HG03135 (cell line): ENCODE measurements at regions not wholly inside any gene's neighbourhood (a gene's known extent, or its start where the extent isn't known, plus 50 kb on each side); places are given as distances from the start of the nearest gene placed in this dataset.

ENCODE experiments used
- ATAC-seq: cut with Tn5 transposase; IDR thresholded peaks from one replicate; pipeline ENCODE4 v1.9.1; 2021; ENCODE audit warnings: mild to moderate bottlenecking, moderate library complexity; ENCODE audit not compliant: unreplicated experiment

DNA sequence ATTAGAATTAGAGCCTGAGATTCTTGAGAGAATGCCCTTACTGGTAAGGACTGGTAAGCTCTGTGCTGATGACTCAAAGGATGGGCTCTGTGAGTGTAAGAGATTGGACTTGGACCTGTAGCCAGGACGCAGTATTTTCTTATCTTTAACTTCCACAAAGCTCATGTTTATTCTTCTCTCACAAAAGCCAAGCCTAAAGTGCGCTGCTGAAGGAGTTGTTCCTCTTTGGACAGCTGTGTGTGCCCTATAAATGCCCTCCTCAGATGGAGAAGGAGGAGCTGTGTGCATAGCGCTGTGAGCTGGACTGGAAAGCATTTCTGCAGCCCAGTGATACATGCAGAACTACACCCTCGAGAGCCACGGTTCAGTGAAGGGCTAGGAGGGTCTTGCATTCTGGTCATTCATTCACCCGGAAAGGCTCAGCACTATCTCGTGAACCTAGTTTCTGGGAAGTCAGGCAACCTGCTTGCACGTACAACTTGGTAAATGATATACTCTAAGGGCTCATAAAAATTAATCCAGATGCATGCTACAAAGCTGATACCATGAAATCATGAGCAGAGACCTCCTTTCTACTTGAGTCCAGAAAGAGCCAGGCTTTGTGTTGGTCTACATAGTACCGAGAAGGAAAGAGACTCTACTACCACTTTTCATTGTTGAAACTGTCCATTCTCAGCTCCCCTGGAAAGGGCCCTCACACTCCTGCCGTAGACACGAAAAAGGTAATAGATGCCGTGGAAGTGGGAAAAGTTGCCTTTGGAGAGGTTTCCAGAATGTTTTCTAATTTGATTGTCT is 103.0 kb upstream of the TBL1XR1 start:
- peak; percentile 82 for ATAC-seq

- peak; percentile 36 for ATAC-seq
Observed at GRCh38 chr3:177300842-177301241, 103.6 kb upstream of the TBL1XR1 start.

DNA sequence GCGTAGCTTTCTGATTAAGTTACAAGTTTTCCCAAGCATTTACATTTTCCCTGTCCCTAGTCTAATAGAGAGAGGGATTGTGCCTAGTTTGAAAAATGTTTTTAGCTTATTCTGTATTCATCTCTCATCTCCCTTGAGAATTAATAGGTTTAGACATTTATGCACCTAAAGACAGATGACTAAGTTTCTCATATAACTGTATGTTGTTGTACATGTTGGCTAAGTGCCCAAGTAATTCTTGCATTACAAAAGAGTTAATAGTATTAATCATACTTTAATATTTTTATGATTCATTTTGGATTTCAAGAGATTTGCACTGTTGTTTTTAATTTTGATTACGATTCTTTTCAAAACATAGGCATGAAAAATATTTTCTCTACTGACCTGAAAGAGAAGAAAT is 109.0 kb upstream of the TBL1XR1 start:
- no peak for ATAC-seq

- ATAC-seq = no peak
Observed at GRCh38 chr3:177307391-177307790, 110.1 kb upstream of the TBL1XR1 start.

- no peak for ATAC-seq
Observed at GRCh38 chr3:177307826-177308225, 110.5 kb upstream of the TBL1XR1 start.

DNA sequence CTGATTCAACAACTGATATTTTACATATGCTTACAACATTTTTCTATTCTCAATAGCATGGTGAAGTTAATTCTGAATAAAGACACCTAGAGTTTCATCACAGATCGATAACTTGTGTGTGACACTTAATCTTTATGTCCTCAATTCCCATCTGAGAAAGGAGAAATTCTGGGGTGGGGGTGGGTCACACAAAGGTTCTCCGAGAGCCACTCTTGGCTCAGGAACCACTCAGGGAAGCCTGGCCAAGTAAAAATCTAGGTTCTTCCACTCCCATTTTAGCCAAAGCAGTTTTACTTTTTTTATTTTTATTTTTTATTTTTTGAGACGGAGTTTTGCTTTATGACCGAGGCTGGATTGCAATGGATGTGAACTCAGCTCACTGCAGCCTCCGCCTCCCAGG is 111.0 kb upstream of the TBL1XR1 start:
- ATAC-seq = no peak

GRCh38 chr3:177308911-177309310 is 111.6 kb upstream of the TBL1XR1 start:
- ATAC-seq = no peak

DNA sequence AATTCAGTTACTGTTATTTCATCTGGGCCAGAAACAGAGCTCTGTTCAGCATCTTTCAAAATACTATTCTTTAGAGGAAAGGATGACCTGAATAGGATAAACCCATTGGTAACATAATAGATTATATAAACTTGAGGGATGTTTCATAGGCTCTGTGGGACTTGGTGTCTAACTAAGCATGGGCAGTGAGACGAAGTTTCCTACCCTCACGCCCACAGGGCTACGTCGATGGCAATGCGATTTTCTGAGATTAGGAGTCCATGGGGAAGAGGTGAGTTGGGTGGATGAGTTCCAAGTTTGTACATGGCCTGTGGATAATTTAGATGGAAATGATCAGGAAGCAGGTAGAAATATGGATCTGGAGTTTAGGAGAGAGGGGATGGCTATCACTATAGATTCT is 115.2 kb upstream of the TBL1XR1 start:
- ATAC-seq = no peak

DNA sequence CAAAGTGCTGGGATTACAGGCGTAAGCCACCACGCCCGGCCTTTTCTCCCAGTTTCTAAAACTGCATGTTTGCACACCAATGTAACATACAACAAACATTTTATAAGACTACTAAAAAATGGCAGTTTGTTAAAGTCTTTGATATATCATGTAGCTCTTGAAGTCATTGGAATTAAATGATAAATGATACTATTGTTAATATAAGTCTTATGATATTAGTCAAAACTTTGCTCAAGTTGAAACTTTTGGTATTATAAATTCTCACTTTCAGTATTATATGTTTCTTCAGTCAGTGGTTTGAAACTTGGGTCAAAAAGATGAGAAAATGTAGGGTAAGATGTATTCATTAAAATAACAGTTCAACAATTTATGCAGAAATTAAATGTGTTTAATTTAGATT is 117.6 kb upstream of the TBL1XR1 start:
- no peak for ATAC-seq

DNA sequence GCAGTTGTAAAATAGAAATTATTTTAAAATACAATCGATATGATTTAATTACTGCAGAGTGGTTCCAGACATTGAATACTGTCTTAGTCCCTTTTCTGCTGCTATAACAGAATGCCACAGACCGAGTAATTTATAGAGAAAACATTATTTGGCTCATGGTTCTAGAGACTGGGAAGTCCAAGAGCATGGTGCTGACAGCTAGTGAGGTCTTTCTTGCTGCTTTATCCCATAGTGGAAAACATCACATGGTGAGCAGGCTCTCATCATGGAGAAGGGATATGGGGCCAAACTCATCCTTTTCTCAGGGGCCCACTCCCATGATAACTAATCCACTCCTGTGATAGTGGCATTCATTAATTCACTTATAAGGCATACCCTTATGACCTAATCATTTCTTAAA is 120.0 kb upstream of the TBL1XR1 start:
- no peak for ATAC-seq

DNA sequence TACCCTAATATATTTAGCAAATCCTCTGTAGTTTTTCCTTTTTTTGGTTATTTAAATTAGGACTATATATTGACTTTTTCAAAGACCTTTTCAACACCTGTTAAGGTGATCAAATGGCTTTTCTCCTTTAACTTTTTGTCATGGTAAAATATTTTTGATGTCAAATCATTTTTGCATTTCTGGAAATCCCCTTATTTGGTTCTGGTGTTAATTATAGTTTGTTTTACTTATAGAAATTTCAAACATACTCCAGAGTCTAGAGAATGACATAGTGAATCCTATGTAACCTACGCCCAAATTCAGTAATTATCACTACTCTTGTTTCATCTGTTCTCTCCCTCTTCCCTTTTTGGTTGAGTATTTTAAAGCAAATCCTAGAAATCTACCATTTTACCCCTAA is 121.3 kb upstream of the TBL1XR1 start:
- no peak for ATAC-seq

DNA sequence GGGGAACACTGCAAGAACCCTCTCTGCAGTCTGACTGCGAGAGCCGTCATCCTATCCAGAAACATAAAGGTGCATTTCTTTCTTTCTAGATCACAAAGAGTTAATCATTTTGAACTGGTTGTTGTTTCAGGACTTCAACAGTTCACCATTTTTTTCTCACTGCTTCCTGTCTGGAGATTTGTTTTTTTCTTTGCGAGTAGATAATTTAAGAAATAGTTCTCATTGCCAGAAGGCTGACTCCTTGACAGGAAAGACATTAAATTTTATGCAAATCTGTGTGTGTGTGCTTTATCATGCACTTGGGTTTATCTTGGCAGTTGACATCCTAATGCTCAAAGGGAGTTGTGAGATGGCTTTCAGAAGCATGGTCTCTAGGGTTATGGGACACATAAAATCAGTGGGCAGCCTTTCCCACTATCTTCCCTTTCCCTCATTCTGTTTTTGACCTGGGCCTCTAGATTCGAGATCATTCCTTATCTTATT is 123.5 kb upstream of the TBL1XR1 start:
- peak; percentile 64 for ATAC-seq

DNA sequence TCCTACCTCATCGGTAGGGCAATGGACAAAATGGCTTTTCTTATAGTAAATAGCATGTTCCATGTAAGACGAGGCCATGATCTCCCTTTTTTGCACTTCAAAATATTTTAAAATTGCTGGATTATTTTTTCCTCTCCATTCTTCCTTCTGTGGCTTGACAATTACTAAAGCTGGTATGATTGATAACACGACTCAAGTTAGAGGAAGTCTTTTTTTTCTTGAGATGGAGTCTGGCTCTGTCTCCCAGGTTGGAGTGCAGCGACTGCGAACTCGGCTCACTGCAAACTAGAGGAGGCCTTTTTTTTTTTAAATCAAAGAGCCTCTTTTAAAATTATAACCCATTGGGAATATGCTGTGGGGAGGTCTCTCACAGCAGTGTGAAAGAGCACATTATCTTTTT is 124.5 kb upstream of the TBL1XR1 start:
- ATAC-seq = no peak

DNA sequence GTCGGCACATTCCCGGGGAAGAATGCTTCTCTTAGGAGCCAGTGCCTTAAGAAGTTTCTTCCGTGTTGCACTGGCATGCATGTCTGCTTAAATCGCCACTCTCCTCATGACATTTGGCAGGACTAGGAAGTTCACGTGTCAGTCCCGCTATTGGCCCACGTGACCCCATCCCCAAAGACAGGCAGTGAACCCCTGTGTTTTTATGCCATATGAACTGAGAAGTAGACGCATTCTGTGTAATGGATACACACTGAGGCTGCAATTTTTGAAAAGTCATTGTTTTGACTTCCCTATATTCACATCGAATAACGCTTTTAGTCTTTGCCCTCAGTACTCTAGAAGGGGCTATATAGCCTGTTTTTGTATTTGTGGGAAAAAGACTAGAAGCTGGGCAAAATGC is 125.6 kb upstream of the TBL1XR1 start:
- no peak for ATAC-seq

DNA sequence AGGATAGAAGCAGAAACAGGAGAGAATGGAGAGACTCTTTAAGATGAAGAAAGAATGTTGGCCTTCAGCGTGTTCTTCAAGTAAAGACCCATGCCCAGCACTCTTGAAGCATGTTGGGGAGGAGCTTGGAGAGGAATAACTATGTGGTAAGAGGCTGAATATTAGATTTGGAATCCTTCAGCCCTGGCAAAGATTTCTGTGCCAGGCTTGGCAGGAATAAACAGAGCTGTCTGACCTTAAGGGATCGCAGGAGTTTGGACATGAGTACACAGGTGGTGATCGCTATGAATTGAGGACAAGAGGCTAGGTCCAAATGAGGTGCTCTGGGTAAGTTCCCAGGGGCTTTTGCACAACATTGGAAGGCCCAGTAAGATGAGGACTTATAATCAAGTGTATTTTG is 132.6 kb upstream of the TBL1XR1 start:
- no peak for ATAC-seq

DNA sequence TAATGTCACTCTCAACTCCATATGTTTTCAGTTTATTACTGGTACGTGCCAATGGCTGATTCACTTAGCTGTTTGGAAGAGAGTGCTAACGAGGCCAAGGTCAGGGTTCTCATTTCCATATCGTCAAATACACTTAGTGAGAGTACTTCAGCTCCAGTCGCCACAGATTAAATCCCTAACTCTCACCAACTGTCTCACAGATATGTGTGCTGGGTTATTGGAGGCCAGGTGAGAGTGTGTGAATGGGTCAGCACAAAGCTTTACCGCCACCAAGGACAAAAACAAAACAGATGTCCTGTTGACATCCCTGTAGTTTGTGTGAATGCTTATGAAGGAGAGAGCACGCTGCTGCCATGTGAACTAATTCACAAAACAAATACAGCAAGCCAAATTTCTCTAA is 133.5 kb upstream of the TBL1XR1 start:
- no peak for ATAC-seq

DNA sequence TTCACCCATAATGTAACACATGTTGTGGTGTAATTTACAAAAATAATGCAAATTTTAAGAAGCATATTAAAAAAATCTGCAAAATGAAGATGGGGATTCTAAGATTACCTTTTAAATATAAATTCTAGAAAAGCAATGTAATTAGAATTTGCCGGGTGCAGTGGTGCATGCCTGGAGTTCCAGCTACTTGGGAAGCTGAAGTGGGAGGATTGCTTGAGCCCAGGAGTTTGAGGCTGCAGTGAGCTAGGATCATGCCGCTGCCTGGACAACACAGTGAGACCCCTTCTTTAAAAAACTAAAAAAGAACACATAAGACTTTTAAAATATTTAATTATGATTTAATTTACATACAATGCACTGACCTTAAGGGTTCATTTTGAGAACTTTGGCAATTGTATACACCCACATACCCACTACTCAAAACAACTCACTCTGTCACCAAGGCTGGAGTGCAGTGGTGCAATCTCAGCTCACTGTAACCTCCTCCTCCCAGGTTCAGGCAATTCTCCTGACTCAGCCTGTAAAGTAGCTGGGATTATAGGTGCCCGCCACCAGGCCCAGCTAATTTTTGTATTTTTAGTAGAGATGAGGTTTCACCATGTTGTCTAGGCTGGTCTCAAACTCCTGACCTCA is 134.0 kb upstream of the TBL1XR1 start:
- ATAC-seq = no peak

- no peak for ATAC-seq
Observed at GRCh38 chr3:177332955-177333354, 135.7 kb upstream of the TBL1XR1 start.

GRCh38 chr3:177333533-177334520 is 136.5 kb upstream of the TBL1XR1 start:
- no peak for ATAC-seq

DNA sequence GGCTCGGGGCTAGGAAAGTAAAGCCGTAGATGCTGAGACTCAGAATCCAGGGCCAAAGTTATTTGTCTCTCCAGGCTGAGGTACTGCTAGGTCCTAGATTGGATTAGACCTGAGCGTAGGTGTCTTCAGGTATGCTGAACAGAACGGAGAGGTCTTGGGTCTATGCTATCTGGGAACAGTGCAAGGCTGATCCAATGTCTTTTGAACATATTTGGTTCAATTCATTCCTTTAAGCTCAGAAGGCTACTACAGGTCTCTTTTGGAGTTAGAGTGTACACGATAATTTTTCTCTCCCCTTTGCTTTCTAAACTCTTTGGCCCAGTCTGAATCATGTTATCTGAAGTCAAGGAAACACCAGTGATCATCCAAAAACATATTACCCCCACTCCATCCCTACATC is 137.5 kb upstream of the TBL1XR1 start:
- no peak for ATAC-seq

DNA sequence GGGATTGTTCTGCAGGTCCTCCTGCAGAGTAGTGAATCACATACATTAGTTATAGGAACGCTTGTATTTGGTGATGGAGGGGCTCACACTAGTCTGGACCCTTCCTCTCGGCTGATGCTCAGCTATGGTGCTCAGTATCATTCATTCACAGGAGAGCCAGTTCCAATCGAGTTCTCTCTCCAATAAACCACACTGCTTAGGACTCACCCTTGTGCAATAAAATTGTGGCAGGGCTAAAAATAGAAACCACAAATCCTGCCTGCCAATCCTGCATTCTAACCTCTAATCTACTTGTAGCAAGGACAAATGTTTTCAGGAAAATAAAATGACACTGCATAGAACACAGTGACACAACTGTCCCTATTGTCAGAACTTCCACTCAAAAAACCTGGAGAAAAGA is 138.4 kb upstream of the TBL1XR1 start:
- ATAC-seq = no peak
